SJSA1 (cell line): ENCODE measurements at regions not wholly inside any gene's neighbourhood (a gene's known extent, or its start where the extent isn't known, plus 50 kb on each side); places are given as distances from the start of the nearest gene placed in this dataset.

Source experiments
- DNase-seq, 2 experiments: peaks; one replicate each; pipeline ENCODE4 v3.0.0-alpha.2; 2015 to 2020; ENCODE audit warnings: low spot score in 2 of 2, low read depth in 1 of 2
- H3K27ac ChIP-seq: fragments of 250-450 bp; sonication (Bioruptor Pico); 2 replicates; pipeline ENCODE4 v1.5.1; 2020; ENCODE audit warnings: mild to moderate bottlenecking, moderate library complexity
- H3K27me3 ChIP-seq: fragments of 250-450 bp; sonication (Bioruptor Pico); replicated peaks from 2 replicates; pipeline ENCODE4 v1.5.1; 2020; ENCODE audit warnings: mild to moderate bottlenecking, moderate library complexity
- H3K36me3 ChIP-seq: fragments of 250-450 bp; sonication (Bioruptor Pico); 2 replicates; pipeline ENCODE4 v1.5.1; 2020; ENCODE audit warnings: mild to moderate bottlenecking
- H3K4me1 ChIP-seq: fragments of 250-450 bp; sonication (Bioruptor Pico); replicated peaks from 2 replicates; pipeline ENCODE4 v1.6.1; 2021; ENCODE audit warnings: mild to moderate bottlenecking
- H3K4me3 ChIP-seq: fragments of 250-450 bp; sonication (Bioruptor Pico); 2 replicates; pipeline ENCODE4 v1.5.1; 2020; ENCODE audit warnings: mild to moderate bottlenecking
- H3K9me3 ChIP-seq: fragments of 250-450 bp; sonication (Bioruptor Pico); replicated peaks from 2 replicates; pipeline ENCODE4 v1.5.1; 2020; ENCODE audit warnings: mild to moderate bottlenecking

GRCh38 chr18:72637299-72637698, 93.2 kb upstream of the CBLN2 start:
- Histone ChIP-seq H3K4me1 (no peaks in the 10 kb centered on the region), H3K4me3 (no peak overlapping the region), H3K27me3 (no peaks in the 10 kb centered on the region), H3K36me3 (no peaks in the 10 kb centered on the region), H3K9me3 (no peaks in the 10 kb centered on the region), H3K27ac (no peak overlapping the region)
- no peak for DNase-seq

- no peaks in the 10 kb centered on the region for H3K9me3 ChIP-seq
- H3K27ac ChIP-seq, result no peak overlapping the region
- H3K4me1 ChIP-seq, result no peaks in the 10 kb centered on the region
- no peak for DNase-seq
- no peaks in the 10 kb centered on the region for H3K36me3 ChIP-seq
- no peak overlapping the region for H3K4me3 ChIP-seq
- no peaks in the 10 kb centered on the region for H3K27me3 ChIP-seq
Measured at GRCh38 chr18:72636611-72637010, 92.5 kb upstream of the CBLN2 start.

DNA sequence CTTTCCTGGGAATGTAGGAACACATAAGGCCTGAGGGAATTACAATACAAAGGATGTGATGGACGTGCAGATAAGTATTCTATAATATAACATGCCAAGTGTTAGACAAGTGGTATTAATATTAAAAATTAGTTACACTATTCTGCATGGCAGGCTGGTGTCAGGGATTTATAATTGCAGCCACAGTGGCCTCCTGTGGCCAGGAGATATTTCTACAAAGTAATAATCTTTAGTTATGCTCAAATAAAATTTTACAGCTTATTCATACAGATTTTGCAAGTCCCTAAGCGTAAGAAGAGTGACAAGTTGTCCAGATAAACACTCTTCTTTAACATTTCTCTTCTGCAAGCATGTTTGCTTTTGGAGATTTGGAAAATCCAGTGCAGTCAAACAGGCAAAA, 90.4 kb upstream of the CBLN2 start:
- Histone ChIP-seq H3K4me3 (no peak overlapping the region), H3K36me3 (no peaks in the 10 kb centered on the region), H3K27ac (no peak overlapping the region), H3K4me1 (no peaks in the 10 kb centered on the region), H3K27me3 (no peaks in the 10 kb centered on the region), H3K9me3 (no peaks in the 10 kb centered on the region)
- DNase-seq, result no peak

DNA sequence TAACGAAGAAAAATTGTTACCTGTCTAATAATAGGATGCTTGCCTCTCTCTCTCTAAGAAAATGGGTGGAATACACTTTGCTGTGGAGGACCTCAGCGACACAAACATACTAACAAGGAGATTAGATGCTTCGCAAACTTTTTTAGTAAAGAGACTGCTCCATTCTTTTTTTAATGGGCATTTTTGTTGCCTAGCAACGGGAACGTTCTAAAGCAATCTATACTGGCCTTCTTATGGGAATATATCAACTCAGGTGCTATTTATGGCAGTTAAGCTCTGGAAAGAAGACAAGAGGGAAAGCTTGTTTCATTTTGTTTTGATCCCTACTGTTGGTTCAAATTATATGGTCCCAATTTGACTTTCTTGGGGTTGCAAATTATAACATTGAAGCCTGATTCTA, 86.8 kb upstream of the CBLN2 start:
- H3K4me3 ChIP-seq, result no peak overlapping the region
- no peak overlapping the region for H3K27ac ChIP-seq
- no peaks in the 10 kb centered on the region for H3K36me3 ChIP-seq
- no peaks in the 10 kb centered on the region for H3K9me3 ChIP-seq
- H3K27me3 ChIP-seq, result no peaks in the 10 kb centered on the region
- H3K4me1 ChIP-seq, result no peaks in the 10 kb centered on the region
- DNase-seq, result no peak

DNA sequence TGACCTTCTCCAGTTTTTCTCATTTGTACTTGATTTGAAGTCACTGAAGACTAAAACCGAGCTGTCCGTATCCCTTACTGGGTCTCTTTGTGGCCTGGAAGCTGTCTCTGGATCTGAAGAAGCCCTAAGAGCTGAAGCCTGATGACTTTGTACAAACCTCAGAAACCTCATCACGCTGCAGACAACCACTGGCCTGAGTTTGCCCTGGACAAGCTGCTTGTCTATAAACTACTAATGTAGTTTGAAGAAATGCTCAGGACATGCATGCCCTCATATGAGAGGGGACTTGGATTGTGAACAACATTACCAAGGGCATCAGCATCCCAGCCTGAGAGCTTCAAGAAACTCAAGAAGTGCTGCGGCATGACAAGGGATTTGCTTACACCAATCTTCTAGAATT, 79.3 kb upstream of the CBLN2 start:
- no peaks in the 10 kb centered on the region for H3K27me3 ChIP-seq
- no peak for DNase-seq
- H3K9me3 ChIP-seq, result no peaks in the 10 kb centered on the region
- H3K4me3 ChIP-seq, result no peak overlapping the region
- H3K36me3 ChIP-seq, result no peaks in the 10 kb centered on the region
- H3K4me1 ChIP-seq, result no peaks in the 10 kb centered on the region
- no peak overlapping the region for H3K27ac ChIP-seq

DNA sequence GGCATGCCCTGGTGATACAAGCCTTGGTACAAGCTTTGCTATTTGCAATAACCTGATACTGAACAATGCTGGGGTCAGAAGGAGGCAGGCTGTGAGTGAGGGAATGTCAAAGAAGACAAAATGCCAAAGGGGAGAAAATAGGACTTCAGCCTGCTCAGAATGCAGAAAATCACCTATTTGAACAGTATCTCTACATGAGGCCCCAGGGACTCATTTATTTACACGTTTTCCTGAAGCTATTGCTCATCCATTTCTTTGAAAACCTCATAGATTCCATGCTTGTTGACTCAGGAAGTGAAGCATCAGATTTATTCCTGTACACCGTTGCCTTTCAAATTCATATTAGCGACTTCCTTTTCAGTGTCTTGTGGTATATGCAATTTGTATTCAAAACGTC, 69.4 kb upstream of the CBLN2 start:
- Histone ChIP-seq H3K27ac (no peak overlapping the region), H3K4me1 (no peaks in the 10 kb centered on the region), H3K4me3 (no peak overlapping the region), H3K36me3 (no peaks in the 10 kb centered on the region), H3K27me3 (no peaks in the 10 kb centered on the region), H3K9me3 (no peaks in the 10 kb centered on the region)
- DNase-seq, result no peak

GRCh38 chr18:72612894-72613533, 68.9 kb upstream of the CBLN2 start:
- Histone ChIP-seq H3K9me3 (no peaks in the 10 kb centered on the region), H3K27ac (no peak overlapping the region), H3K4me3 (no peak overlapping the region), H3K27me3 (no peaks in the 10 kb centered on the region), H3K4me1 (no peaks in the 10 kb centered on the region), H3K36me3 (no peaks in the 10 kb centered on the region)
- DNase-seq, result no peak

DNA sequence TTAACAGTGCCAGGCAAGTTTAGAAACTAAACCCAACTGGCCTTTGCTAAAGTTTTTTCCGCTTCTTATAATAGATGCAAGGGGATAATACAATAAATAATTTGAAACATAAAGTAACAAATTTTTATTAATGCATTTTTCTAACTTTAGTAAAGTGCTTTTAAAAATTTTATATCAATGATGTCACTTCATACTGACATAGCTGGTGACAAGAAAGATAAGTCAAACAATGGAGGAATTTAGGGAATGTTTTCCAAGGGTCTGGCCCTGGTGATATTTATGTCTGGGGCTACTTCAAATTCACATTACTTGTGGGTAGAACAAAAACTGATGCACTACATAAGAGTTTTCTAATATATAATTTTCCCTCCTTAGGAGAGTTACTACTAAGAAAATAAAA, 61.2 kb upstream of the CBLN2 start:
- Histone ChIP-seq H3K9me3 (no peaks in the 10 kb centered on the region), H3K4me1 (no peaks in the 10 kb centered on the region), H3K4me3 (no peak overlapping the region), H3K27me3 (no peaks in the 10 kb centered on the region), H3K36me3 (no peaks in the 10 kb centered on the region), H3K27ac (no peak overlapping the region)
- DNase-seq, result no peak

- DNase-seq, result no peak
- Histone ChIP-seq H3K9me3 (no peaks in the 10 kb centered on the region), H3K4me1 (no peaks in the 10 kb centered on the region), H3K27ac (no peak overlapping the region), H3K27me3 (no peaks in the 10 kb centered on the region), H3K4me3 (no peak overlapping the region), H3K36me3 (no peaks in the 10 kb centered on the region)
Measured at GRCh38 chr18:72601944-72602343, 57.8 kb upstream of the CBLN2 start.

GRCh38 chr18:72601481-72601880, 57.3 kb upstream of the CBLN2 start:
- Histone ChIP-seq H3K9me3 (no peaks in the 10 kb centered on the region), H3K4me3 (no peak overlapping the region), H3K4me1 (no peaks in the 10 kb centered on the region), H3K36me3 (no peaks in the 10 kb centered on the region), H3K27ac (no peak overlapping the region), H3K27me3 (no peaks in the 10 kb centered on the region)
- no peak for DNase-seq
